ENCODE measurements at regions not wholly inside any gene's neighbourhood (a gene's known extent, or its start where the extent isn't known, plus 50 kb on each side); places are given as distances from the start of the nearest gene placed in this dataset.

DNA sequence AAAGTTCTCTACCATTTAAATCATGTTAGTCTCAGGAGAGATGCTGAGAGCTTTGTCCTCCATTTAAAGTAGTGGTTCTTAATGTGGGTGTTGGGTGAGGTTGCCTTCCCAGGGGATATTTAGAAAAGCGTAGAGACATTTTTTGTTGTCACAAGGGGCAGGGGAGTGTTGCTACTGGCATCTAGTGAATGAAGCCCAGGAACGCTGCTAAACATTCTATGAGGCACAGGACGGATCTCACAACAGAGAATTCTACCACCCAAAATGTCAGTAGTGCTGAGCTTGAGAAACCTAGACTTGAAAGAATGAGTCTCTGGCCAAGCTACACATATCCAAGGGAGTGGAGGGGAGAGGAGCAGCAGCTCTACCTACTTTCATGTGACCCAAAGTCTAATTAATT lies 60.7 kb upstream of the CTNNB1 start:
- H3K36me3 ChIP-seq, result no peaks in the 10 kb centered on the region
- TF ChIP-seq, protein P1, sequence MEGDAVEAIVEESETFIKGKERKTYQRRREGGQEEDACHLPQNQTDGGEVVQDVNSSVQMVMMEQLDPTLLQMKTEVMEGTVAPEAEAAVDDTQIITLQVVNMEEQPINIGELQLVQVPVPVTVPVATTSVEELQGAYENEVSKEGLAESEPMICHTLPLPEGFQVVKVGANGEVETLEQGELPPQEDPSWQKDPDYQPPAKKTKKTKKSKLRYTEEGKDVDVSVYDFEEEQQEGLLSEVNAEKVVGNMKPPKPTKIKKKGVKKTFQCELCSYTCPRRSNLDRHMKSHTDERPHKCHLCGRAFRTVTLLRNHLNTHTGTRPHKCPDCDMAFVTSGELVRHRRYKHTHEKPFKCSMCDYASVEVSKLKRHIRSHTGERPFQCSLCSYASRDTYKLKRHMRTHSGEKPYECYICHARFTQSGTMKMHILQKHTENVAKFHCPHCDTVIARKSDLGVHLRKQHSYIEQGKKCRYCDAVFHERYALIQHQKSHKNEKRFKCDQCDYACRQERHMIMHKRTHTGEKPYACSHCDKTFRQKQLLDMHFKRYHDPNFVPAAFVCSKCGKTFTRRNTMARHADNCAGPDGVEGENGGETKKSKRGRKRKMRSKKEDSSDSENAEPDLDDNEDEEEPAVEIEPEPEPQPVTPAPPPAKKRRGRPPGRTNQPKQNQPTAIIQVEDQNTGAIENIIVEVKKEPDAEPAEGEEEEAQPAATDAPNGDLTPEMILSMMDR (IDR thresholded peaks at IDR 0.05), result no peak
- TF ChIP-seq POLR2AphosphoS5 (IDR thresholded peaks at IDR 0.05) (no peak), POLR2A (IDR thresholded peaks at IDR 0.05) (no peak)
- H3K27ac ChIP-seq, result no peak overlapping the region
- intact Hi-C loops (cut with DNase I; ENCODE audit: low total_unique reads), result no loop called here
- no peaks in the 10 kb centered on the region for H3K4me1 ChIP-seq
- no peaks in the 10 kb centered on the region for H3K27me3 ChIP-seq
- DNase-seq (ENCODE audit: low spot score in 2 of 2), result no peak
- no peaks in the 10 kb centered on the region for H3K9me3 ChIP-seq
- H3K4me3 ChIP-seq, result no peak overlapping the region

DNA sequence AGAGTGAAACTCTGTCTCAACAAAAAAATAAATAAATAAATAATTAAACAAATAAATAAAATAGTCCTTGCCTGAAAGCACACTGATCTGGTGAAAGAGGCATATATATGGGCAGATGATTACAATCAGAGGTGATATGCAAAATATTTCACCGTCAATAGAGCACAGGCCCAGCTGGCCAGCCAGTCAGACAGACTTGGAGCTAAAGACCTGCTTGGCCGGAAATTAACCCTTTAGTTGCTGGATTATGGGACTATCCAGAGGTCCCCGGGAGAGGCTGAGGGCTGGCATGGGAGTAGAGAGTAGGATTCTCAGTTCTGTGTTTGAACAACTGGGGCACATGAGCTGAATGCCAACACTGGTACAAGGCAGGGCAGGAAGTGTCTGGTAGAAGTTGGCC lies 59.1 kb upstream of the CTNNB1 start:
- TF ChIP-seq POLR2AphosphoS5 (IDR thresholded peaks at IDR 0.05), result no peak
- TF ChIP-seq, protein P1 (IDR thresholded peaks at IDR 0.05), result no peak
- TF ChIP-seq POLR2A (IDR thresholded peaks at IDR 0.05), result no peak
- intact Hi-C loops (cut with DNase I; ENCODE audit: low total_unique reads), result no loop called here

DNA sequence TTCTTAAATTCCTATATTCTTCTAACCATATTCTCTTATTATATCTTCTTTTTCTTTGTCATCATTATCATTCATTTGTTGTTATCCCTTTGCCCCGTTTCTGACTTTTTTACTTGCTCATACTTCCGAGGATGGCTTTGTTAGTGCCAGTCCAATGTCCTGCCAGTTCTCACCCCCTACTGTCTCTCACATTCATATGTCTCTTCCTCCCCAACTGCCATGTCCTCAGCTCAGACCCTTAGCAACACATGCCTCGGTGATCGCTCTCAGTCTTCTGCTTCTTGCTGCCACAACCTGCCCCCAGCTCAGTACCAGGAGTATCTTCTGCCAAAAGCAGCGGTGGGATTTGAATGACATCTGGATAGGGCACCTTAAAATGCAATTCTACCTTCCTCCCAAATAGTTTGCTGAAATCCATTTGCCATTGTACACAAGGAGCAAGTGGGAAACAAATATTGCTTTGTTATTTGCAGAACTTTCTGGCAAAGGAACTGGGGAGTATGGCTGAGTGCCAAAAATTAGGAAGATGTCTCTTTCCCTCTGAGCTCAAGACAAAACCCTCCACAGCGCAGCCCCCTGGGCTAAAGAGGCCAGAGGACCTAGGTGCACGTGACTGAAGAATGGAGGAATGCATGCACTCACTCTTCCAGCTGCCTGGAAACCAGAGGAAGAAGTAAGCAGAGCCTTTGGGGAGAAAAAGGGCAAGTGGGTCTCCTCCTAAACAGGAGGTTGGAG lies 57.7 kb upstream of the CTNNB1 start:
- DNase-seq (ENCODE audit: low spot score in 2 of 2), result no peak
- intact Hi-C loops (cut with DNase I; ENCODE audit: low total_unique reads), result no loop called here
- Histone ChIP-seq H3K27ac (no peak overlapping the region), H3K9me3 (no peaks in the 10 kb centered on the region), H3K36me3 (no peaks in the 10 kb centered on the region), H3K4me1 (no peaks in the 10 kb centered on the region), H3K27me3 (no peaks in the 10 kb centered on the region), H3K4me3 (no peak overlapping the region)
- TF ChIP-seq POLR2A (IDR thresholded peaks at IDR 0.05) (no peak), POLR2AphosphoS5 (IDR thresholded peaks at IDR 0.05) (no peak)
- TF ChIP-seq, protein P1 (IDR thresholded peaks at IDR 0.05), result no peak

More for the DNA sequence above, 59.1 kb upstream of the CTNNB1 start:
- no peaks in the 10 kb centered on the region for H3K4me1 ChIP-seq
- H3K36me3 ChIP-seq, result no peaks in the 10 kb centered on the region
- no peak for DNase-seq (ENCODE audit: low spot score in 2 of 2)
- H3K9me3 ChIP-seq, result no peaks in the 10 kb centered on the region
- no peak overlapping the region for H3K27ac ChIP-seq
- no peaks in the 10 kb centered on the region for H3K27me3 ChIP-seq
- no peak overlapping the region for H3K4me3 ChIP-seq

DNA sequence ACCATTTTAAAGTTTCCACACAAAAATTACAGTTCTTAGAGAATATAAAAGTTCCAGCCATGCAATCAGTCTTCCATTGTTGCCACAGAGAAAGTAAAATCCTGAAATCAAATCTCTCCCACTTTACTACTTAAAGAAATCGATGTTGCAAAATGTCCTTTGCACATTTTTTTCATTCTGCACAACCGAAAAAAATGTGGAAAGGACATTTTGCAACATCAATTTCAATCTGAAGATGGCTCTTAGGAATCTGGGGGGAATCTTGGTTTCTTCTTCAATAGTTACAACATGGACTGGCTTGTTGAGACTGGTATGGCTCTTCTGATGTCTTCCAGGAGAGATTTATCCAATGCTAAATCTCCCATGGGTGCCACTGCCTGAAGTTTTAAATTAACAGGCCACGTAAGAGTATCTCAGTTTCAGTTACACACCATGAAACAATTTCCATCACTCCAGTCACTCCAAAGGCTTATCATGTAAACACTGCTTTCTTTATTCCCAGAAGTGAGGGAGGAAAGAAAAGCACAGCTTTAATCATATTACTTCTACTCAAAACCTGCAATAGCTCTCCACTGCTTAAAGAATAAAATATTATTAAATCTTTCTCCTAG lies 55.8 kb upstream of the CTNNB1 start:
- intact Hi-C loops (cut with DNase I; ENCODE audit: low total_unique reads), result no loop called here
- no peak for DNase-seq (ENCODE audit: low spot score in 2 of 2)

DNA sequence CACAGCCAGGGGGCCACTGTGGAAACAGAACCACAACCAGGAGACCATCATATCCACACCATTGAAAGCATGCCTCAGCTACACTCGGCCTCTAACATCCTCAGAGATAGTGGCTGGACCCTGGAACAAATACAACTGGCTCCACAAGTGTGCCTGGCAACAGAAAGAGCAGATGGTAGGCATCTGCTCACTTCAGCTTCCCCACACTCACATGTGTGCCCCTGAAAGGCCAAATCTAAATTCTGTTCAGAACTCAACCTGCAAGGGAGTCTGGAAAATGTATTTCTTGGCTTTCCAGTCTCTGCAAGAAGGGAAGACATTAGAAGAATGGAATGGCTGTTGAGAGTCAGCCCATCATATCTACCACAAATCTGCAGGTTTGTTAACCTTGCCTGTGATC lies 54.7 kb upstream of the CTNNB1 start:
- Histone ChIP-seq H3K27me3 (no peaks in the 10 kb centered on the region), H3K4me1 (no peaks in the 10 kb centered on the region), H3K27ac (no peak overlapping the region), H3K36me3 (no peaks in the 10 kb centered on the region), H3K4me3 (no peak overlapping the region), H3K9me3 (no peaks in the 10 kb centered on the region)
- DNase-seq (ENCODE audit: low spot score in 2 of 2), result no peak
- intact Hi-C loops (cut with DNase I; ENCODE audit: low total_unique reads), result no loop called here
- TF ChIP-seq, protein P1 (IDR thresholded peaks at IDR 0.05), result no peak
- TF ChIP-seq POLR2A (IDR thresholded peaks at IDR 0.05) (no peak), POLR2AphosphoS5 (IDR thresholded peaks at IDR 0.05) (no peak)

More for the DNA sequence above, 55.8 kb upstream of the CTNNB1 start:
- no peaks in the 10 kb centered on the region for H3K27me3 ChIP-seq
- no peaks in the 10 kb centered on the region for H3K9me3 ChIP-seq
- no peak for TF ChIP-seq POLR2AphosphoS5 (IDR thresholded peaks at IDR 0.05)
- no peak for TF ChIP-seq POLR2A (IDR thresholded peaks at IDR 0.05)
- TF ChIP-seq, protein P1 (IDR thresholded peaks at IDR 0.05), result no peak
- H3K4me1 ChIP-seq, result no peaks in the 10 kb centered on the region
- H3K27ac ChIP-seq, result no peak overlapping the region
- no peak overlapping the region for H3K4me3 ChIP-seq
- H3K36me3 ChIP-seq, result no peaks in the 10 kb centered on the region

Measured in breast epithelium (tissue), 4 donors.